ENCODE measurements at regions not wholly inside any gene's neighbourhood (a gene's known extent, or its start where the extent isn't known, plus 50 kb on each side); places are given as distances from the start of the nearest gene placed in this dataset.

- Mint-ChIP-seq H3K9me3 (ENCODE audit: low read depth, unreplicated experiment) (no peaks in the 10 kb centered on the region), H3K4me3 (ENCODE audit: low read depth, unreplicated experiment) (no peak overlapping the region), H3K36me3 (ENCODE audit: insufficient read depth, unreplicated experiment) (no peaks in the 10 kb centered on the region), H3K4me1 (ENCODE audit: low read depth, unreplicated experiment) (no peaks in the 10 kb centered on the region), H3K27ac (ENCODE audit: unreplicated experiment) (no peak overlapping the region), H3K27me3 (ENCODE audit: unreplicated experiment) (no peaks in the 10 kb centered on the region)
- no peak for DNase-seq
- intact Hi-C loops (cut with micrococcal nuclease; ENCODE audit: unreplicated experiment): no loop called here
- TF ChIP-seq CTCF (IDR thresholded peaks at IDR 0.05; ENCODE audit: unreplicated experiment): no peak
- BruUV-seq (replicated peaks): no TSS peak
- CTCF ChIA-PET: no interaction called here
Observed at GRCh38 chr15:27681038-27681437, 418.1 kb downstream of the OCA2 start.

GRCh38 chr15:27679731-27680471 lies 419.2 kb downstream of the OCA2 start:
- H3K36me3 Mint-ChIP-seq (ENCODE audit: insufficient read depth, unreplicated experiment): no peaks in the 10 kb centered on the region

GRCh38 chr15:27679203-27679602 lies 419.9 kb downstream of the OCA2 start:
- no peaks in the 10 kb centered on the region for H3K9me3 Mint-ChIP-seq (ENCODE audit: low read depth, unreplicated experiment)
- no peak overlapping the region for H3K4me3 Mint-ChIP-seq (ENCODE audit: low read depth, unreplicated experiment)
- no TSS peak for BruUV-seq (replicated peaks)
- no peaks in the 10 kb centered on the region for H3K36me3 Mint-ChIP-seq (ENCODE audit: insufficient read depth, unreplicated experiment)
- DNase-seq: no peak
- H3K27me3 Mint-ChIP-seq (ENCODE audit: unreplicated experiment): no peaks in the 10 kb centered on the region
- CTCF ChIA-PET: no interaction called here
- TF ChIP-seq CTCF (IDR thresholded peaks at IDR 0.05; ENCODE audit: unreplicated experiment): no peak
- intact Hi-C loops (cut with micrococcal nuclease; ENCODE audit: unreplicated experiment): no loop called here
- H3K4me1 Mint-ChIP-seq (ENCODE audit: low read depth, unreplicated experiment): no peaks in the 10 kb centered on the region
- H3K27ac Mint-ChIP-seq (ENCODE audit: unreplicated experiment): no peak overlapping the region

More at GRCh38 chr15:27679731-27680471, 419.2 kb downstream of the OCA2 start:
- no peak for TF ChIP-seq CTCF (IDR thresholded peaks at IDR 0.05; ENCODE audit: unreplicated experiment)
- Mint-ChIP-seq H3K4me1 (ENCODE audit: low read depth, unreplicated experiment) (no peaks in the 10 kb centered on the region), H3K4me3 (ENCODE audit: low read depth, unreplicated experiment) (no peak overlapping the region), H3K27ac (ENCODE audit: unreplicated experiment) (no peak overlapping the region), H3K27me3 (ENCODE audit: unreplicated experiment) (no peaks in the 10 kb centered on the region), H3K9me3 (ENCODE audit: low read depth, unreplicated experiment) (no peaks in the 10 kb centered on the region)
- DNase-seq: no peak
- CTCF ChIA-PET: no interaction called here
- intact Hi-C loops (cut with micrococcal nuclease; ENCODE audit: unreplicated experiment): no loop called here
- BruUV-seq (replicated peaks): no TSS peak

- DNase-seq: no peak
- BruUV-seq (replicated peaks): no TSS peak
- CTCF ChIA-PET: no interaction called here
- no peaks in the 10 kb centered on the region for H3K9me3 Mint-ChIP-seq (ENCODE audit: low read depth, unreplicated experiment)
- intact Hi-C loops (cut with micrococcal nuclease; ENCODE audit: unreplicated experiment): no loop called here
- no peak overlapping the region for H3K4me3 Mint-ChIP-seq (ENCODE audit: low read depth, unreplicated experiment)
- no peaks in the 10 kb centered on the region for H3K4me1 Mint-ChIP-seq (ENCODE audit: low read depth, unreplicated experiment)
- TF ChIP-seq CTCF (IDR thresholded peaks at IDR 0.05; ENCODE audit: unreplicated experiment): no peak
- no peaks in the 10 kb centered on the region for H3K36me3 Mint-ChIP-seq (ENCODE audit: insufficient read depth, unreplicated experiment)
- H3K27me3 Mint-ChIP-seq (ENCODE audit: unreplicated experiment): no peaks in the 10 kb centered on the region
- H3K27ac Mint-ChIP-seq (ENCODE audit: unreplicated experiment): no peak overlapping the region
Observed at GRCh38 chr15:27677951-27678350, 421.2 kb downstream of the OCA2 start.

Measured in Calu3 (cell line).